ENCODE measurements at regions not wholly inside any gene's neighbourhood (a gene's known extent, or its start where the extent isn't known, plus 50 kb on each side); places are given as distances from the start of the nearest gene placed in this dataset.

GRCh38 chr12:98228683-98229539, 286.5 kb upstream of the TMPO start:
- no peak for ATAC-seq
- DNase-seq, result no peak
- no peak overlapping the region for H3K4me3 ChIP-seq
- H3K27me3 ChIP-seq, result no peaks in the 10 kb centered on the region
- H3K36me3 ChIP-seq, result no peaks in the 10 kb centered on the region
- intact Hi-C loops (cut with DNase I; ENCODE audit: low total_unique reads) (no loop called here), in situ Hi-C loops (cut with MboI; ENCODE audit: low sequenced_read_pairs in 4 of 4) (no loop called here)
- H3K4me1 ChIP-seq, result no peaks in the 10 kb centered on the region
- H3K9me3 ChIP-seq, result no peaks in the 10 kb centered on the region
- H3K27ac ChIP-seq, result no peak overlapping the region
- TF ChIP-seq POLR2A (IDR thresholded peaks at IDR 0.05) (no peak), CTCF (IDR thresholded peaks at IDR 0.05 in 4 of 5, conservative IDR thresholded peaks at IDR 0.05 in 1 of 5) (no peak)

- TF ChIP-seq CTCF (IDR thresholded peaks at IDR 0.05 in 4 of 5, conservative IDR thresholded peaks at IDR 0.05 in 1 of 5) (no peak), POLR2A (IDR thresholded peaks at IDR 0.05) (no peak)
- intact Hi-C loops (cut with DNase I; ENCODE audit: low total_unique reads), result no loop called here
- Histone ChIP-seq H3K36me3 (no peaks in the 10 kb centered on the region), H3K9me3 (no peaks in the 10 kb centered on the region), H3K4me3 (no peak overlapping the region), H3K27ac (no peak overlapping the region), H3K4me1 (no peaks in the 10 kb centered on the region), H3K27me3 (no peaks in the 10 kb centered on the region)
- no peak for DNase-seq
- ATAC-seq, result no peak
- in situ Hi-C loops (cut with MboI; ENCODE audit: low sequenced_read_pairs in 4 of 4), result no loop called here
These were observed 285.9 kb upstream of the TMPO start for GRCh38 chr12:98229540-98229924.

- ATAC-seq (no peak), DNase-seq (no peak)
- no peaks in the 10 kb centered on the region for H3K36me3 ChIP-seq
- no peak for TF ChIP-seq CTCF (IDR thresholded peaks at IDR 0.05 in 4 of 5, conservative IDR thresholded peaks at IDR 0.05 in 1 of 5)
- TF ChIP-seq POLR2A (IDR thresholded peaks at IDR 0.05), result no peak
- H3K27ac ChIP-seq, result no peak overlapping the region
- H3K27me3 ChIP-seq, result no peaks in the 10 kb centered on the region
- intact Hi-C loops (cut with DNase I; ENCODE audit: low total_unique reads), result no loop called here
- in situ Hi-C loops (cut with MboI; ENCODE audit: low sequenced_read_pairs in 4 of 4), result no loop called here
- H3K4me3 ChIP-seq, result no peak overlapping the region
- H3K4me1 ChIP-seq, result no peaks in the 10 kb centered on the region
- no peaks in the 10 kb centered on the region for H3K9me3 ChIP-seq
These were observed 282.5 kb upstream of the TMPO start for GRCh38 chr12:98232753-98233390.

GRCh38 chr12:98235301-98235700, 280.1 kb upstream of the TMPO start:
- in situ Hi-C loops (cut with MboI; ENCODE audit: low sequenced_read_pairs in 4 of 4) (no loop called here), intact Hi-C loops (cut with DNase I; ENCODE audit: low total_unique reads) (no loop called here)
- TF ChIP-seq POLR2A (IDR thresholded peaks at IDR 0.05) (no peak), CTCF (IDR thresholded peaks at IDR 0.05 in 4 of 5, conservative IDR thresholded peaks at IDR 0.05 in 1 of 5) (no peak)
- no peak for ATAC-seq
- no peaks in the 10 kb centered on the region for H3K27me3 ChIP-seq
- H3K27ac ChIP-seq, result no peak overlapping the region
- H3K36me3 ChIP-seq, result no peaks in the 10 kb centered on the region
- no peaks in the 10 kb centered on the region for H3K9me3 ChIP-seq
- no peaks in the 10 kb centered on the region for H3K4me1 ChIP-seq
- H3K4me3 ChIP-seq, result no peak overlapping the region
- no peak for DNase-seq
